NCI-H187 (cell line): ENCODE measurements at regions not wholly inside any gene's neighbourhood (a gene's known extent, or its start where the extent isn't known, plus 50 kb on each side); places are given as distances from the start of the nearest gene placed in this dataset.

Source experiments
- DNase-seq, 2 experiments: peaks; one replicate each; lab custom pipeline; 2025; lab: John Stamatoyannopoulos, UW

- no peak for DNase-seq
Observed at GRCh38 chr14:49240383-49240782, 345.8 kb downstream of the RPS29 start.

GRCh38 chr14:49228552-49228951, 357.6 kb downstream of the RPS29 start:
- DNase-seq = no peak

GRCh38 chr14:49221316-49221715, 364.9 kb downstream of the RPS29 start:
- DNase-seq = no peak

GRCh38 chr14:49220492-49220891, 365.7 kb downstream of the RPS29 start:
- no peak for DNase-seq

GRCh38 chr14:49218436-49219092, 367.6 kb downstream of the RPS29 start:
- DNase-seq = no peak

- DNase-seq = no peak
Observed at GRCh38 chr14:49212721-49213120, 373.5 kb downstream of the RPS29 start.

GRCh38 chr14:49209416-49209815, 376.8 kb downstream of the RPS29 start:
- DNase-seq = no peak

- DNase-seq = no peak
Observed at GRCh38 chr14:49206828-49207227, 379.4 kb downstream of the RPS29 start.

GRCh38 chr14:49203676-49204075, 382.5 kb downstream of the RPS29 start:
- no peak for DNase-seq

- no peak for DNase-seq
Observed at GRCh38 chr14:49199159-49199558, 387.0 kb downstream of the RPS29 start.

GRCh38 chr14:49196327-49196726, 389.9 kb downstream of the RPS29 start:
- DNase-seq = no peak

- no peak for DNase-seq
Observed at GRCh38 chr14:49194067-49194466, 392.1 kb downstream of the RPS29 start.

GRCh38 chr14:49193332-49194065, 392.7 kb downstream of the RPS29 start:
- no peak for DNase-seq

- no peak for DNase-seq
Observed at GRCh38 chr14:49191380-49191779, 394.8 kb downstream of the RPS29 start.

- DNase-seq = no peak
Observed at GRCh38 chr14:49189375-49189774, 396.8 kb downstream of the RPS29 start.

GRCh38 chr14:49187799-49188198, 398.4 kb downstream of the RPS29 start:
- no peak for DNase-seq

- DNase-seq = peak; percentile 21 to 38
Observed at GRCh38 chr14:49173765-49174373, 412.3 kb downstream of the RPS29 start.

GRCh38 chr14:49164074-49164473, 422.1 kb downstream of the RPS29 start:
- no peak for DNase-seq

GRCh38 chr14:49160983-49161382, 425.2 kb downstream of the RPS29 start:
- no peak for DNase-seq

- DNase-seq = no peak
Observed at GRCh38 chr14:49159081-49159480, 427.1 kb downstream of the RPS29 start.

GRCh38 chr14:49139593-49139992, 446.6 kb downstream of the RPS29 start:
- DNase-seq = no peak

GRCh38 chr14:49134940-49135339, 451.2 kb downstream of the RPS29 start:
- DNase-seq = no peak

GRCh38 chr14:49121246-49121645, 464.9 kb downstream of the RPS29 start:
- DNase-seq = no peak
